NCI-H1417 treated with DMSO at 0.1 percent for 48 hours (cell line): ENCODE measurements at regions not wholly inside any gene's neighbourhood (a gene's known extent, or its start where the extent isn't known, plus 50 kb on each side); places are given as distances from the start of the nearest gene placed in this dataset.
"Not testable (repeated sequence)": the region's sequence is repeated elsewhere in the genome, so short reads cannot be mapped to it uniquely, and the experiment has no call there.

ENCODE experiments used
- DNase-seq: peaks from one replicate; lab custom pipeline; 2025; lab: John Stamatoyannopoulos, UW

DNA sequence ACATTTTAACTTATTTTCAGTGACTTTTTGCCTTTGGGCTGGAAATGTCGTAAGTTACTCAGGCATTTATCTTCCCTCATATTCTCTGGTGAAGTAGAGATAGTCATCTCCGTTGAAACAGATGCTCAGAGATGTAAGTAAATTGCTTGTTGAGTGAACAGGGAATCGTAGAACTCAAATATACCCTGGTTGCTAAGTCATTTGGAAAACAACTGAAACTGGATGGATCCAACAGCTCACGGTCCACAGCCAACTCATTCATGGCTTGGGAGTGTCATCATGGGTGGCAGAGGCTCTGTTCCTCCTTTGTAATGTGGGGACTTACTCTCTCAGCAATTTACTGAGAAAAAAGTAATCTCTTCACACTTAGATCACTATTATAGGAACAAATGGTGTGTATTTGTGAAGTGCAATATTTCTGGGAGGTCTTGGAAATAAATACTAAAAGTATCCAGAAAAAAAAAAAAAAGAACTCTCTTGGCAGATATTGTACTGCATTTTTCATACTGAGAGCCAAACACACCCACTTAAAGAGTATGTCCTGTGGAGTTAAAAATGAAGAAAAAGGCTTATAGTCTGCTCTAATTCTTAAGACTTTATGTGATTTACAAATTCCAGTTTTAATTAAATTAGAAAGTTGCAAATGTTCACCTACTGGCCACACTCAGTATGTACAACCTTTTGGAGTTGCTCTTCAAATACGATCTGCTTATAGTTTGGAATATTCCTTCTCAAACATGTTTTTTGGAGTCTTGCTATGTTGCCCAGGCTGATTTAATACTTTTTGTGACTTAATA, 107.4 kb downstream of the LEPR start:
- DNase-seq: no peak

DNA sequence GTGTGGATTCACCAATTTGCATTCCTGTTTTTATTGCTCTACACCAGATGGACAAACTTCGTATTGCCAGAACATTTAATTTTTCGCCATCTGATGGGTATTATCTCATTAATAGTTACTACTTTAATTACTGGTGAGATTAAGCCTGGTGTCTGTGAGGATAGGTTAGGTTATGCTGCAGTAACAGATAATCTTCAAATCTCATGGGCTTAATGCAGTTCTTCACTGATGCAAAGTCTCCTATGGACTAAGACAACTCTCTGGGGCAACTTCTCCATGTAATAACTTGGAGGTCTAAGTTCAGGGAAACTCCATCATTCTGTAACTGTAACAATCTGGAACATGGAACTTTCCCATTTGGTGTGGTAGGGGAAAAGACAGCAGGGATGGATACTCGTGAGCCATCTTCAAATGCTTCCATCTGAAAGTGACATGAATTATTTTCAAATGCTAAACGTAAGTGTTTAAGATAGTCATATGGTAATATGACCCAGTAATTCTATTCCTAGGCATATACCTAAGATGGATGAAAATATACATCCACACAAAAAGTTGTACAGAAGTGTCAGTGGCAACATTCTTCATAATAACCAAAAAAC, 111.6 kb downstream of the LEPR start:
- DNase-seq: no peak

DNA sequence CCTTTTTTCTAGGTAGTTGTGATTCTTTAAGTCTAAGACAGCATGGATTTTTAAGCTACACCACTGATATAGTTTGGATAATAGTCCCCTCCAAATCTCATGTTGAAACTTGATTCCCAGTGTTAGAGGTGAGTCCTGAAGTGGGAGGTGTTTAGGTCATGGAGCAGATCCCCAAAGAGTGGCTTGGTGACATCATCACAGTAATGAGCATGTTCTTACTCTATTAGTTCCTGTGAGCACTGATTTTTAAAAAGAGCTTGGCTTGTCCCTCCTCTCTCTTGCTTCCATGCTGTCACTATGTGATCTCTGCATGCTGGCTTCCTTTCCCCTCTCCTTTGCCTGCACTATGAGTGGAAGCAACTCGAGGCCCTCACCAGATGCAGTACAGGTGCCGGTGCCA, 115.5 kb downstream of the LEPR start:
- no peak for DNase-seq

DNA sequence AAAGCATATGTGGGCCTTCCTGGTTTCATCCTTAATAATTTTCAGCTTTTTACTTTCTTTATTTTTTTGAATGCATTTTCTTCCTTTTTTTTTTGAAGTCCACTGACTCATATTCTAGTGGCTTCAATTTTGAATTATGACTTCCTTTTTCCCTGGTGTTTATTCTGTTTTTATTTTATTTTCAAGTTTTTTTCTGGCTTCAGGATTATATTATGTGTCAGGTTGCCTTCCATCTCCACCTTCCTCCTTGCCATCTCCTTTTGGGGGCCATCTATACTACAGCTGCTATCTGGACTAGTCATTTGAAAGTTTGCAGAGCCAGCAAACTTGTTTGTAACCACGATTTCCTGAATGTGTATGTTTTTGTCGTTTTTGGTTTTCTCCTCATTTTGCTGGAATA, 117.6 kb downstream of the LEPR start:
- DNase-seq: no peak

DNA sequence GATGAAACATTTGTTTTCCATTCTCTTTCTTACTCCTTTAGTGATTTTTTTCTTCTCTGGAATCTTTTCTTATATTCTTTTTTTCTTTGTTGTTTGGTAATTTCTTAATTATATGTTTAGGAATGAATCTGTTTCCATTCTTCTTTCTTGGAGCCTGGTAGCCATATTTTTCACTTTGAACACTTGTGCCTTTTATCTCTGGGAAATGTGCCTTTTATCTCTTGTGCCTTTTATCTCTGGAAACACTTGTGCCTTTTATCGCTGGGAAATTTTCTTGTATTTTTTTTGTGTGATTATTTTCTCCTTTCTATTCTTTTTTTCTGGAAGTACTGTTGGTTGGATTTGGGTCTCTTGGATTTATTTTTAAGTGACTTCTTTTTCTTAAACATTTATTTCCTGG, 118.2 kb downstream of the LEPR start:
- no peak for DNase-seq

DNA sequence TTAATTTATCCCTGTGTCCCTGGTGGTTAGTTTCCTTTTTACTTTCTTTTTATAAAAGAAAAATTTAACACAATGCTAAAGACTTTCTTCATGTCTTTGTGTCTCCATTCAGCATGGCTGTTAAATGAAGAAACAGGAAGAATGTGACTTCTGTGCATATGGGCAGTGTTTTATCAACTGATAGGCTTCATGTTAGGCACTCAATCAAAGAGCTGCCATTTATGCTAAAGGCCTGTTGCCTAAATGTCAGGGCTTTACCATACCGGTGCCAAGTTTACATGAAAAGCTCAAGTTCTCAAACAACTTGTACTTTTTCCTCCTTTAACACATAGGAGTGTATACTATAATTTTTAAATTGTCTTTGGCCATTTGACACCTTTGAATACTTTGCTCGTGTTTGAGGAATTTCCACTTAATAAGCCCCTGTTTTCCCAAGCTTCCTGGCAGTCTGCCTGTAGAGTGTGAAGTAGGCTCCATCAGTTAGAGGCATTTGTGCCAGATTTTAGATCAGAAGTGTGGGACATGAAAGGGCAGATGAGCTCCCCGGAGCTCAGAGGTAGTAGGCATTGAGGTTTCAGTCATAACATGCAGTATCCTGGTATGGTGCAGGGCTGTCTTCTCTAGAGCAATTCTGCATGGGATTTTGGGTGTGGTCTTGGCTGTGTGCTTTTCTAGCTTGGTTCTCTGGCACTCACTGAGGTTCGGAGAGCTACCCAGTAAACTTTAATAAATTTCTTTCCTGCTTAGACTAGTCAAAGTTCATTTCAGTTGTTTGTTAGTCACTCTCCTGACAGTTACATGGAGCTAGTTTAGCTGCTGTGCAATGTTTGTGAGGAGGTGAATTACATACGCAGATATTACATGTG, 119.0 kb downstream of the LEPR start:
- no peak for DNase-seq

DNA sequence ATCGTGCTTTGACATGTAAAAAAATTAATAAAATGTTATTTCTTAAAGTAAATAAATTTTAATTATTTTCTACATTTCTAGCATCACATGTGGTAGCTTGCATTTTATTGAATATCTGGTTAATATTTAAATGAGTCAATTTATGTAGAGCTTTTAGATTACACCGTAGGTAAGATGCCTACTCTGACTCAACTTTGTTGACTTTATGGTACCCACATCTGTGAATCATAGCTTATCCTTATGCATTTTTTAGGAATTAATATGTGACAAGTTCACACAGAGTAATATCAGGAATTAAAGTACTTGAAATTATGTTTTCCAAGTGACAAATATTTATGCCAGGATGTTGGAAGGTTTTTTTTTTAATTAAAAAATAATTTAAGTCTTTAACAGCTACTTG, 120.7 kb downstream of the LEPR start:
- DNase-seq: no peak

DNA sequence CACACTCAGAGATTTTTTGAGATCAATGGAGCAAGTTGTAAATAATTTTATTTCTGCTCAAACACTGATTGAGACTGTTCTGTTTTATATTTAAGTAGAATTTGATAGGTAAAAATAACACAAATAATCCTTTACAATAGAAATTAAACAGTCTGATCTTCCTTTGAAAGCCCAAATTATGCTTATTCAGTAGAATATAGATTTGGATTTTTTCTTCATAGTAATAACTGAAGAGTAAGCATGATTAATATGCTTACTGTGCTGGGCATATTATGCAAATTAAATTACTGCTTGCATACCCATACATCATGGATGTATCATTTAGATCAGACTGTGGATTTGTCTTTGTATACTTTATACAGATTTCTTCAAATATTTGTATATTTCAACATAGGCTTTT, 121.4 kb downstream of the LEPR start:
- no peak for DNase-seq

DNA sequence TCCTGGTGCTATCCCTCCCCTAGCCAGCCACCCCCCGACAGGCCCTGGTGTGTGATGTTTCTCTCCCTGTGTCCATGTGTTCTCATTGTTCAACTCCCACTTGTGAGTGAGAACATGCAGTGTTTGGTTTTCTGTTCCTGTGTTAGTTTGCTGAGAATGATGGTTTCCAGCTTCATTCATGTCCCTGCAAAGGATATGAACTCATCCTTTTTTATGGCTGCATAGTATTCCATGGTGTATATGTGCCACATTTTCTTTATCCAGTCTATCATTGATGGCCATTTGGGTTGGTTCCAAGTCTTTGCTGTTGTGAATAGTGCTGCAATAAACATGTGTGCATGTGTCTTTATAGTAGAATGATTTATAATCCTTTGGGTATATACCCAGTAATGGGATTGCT, 122.1 kb downstream of the LEPR start:
- not testable (repeated sequence) for DNase-seq

DNA sequence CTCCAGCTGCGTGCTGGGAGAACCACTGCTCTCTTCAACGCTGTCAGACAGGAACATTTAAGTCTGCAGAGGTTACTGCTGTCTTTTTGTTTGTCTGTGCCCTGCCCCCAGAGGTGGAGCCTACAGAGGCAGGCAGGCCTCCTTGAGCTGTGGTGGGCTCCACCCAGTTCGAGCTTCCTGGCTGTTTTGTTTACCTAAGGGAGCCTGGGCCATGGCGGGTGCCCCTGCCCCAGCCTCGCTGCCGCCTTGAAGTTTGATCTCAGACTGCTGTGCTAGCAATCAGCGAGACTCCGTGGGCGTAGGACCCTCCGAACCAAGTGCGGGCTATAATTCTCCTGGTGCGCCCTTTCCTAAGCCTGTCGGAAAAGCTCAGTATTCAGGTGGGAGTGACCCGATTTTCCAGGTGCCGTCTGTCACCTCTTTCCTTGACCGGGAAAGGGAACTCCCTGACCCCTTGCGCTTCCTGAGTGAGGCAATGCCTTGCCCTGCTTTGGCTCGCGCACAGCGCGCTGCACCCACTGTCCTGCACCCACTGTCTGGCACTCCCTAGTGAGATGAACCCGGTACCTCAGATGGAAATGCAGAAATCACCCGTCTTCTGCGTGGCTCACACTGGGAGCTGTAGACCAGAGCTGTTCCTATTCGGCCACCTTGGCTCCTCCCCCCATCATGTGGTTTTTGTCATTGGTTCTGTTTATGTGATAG, 130.0 kb downstream of the LEPR start:
- not testable (repeated sequence) for DNase-seq

DNA sequence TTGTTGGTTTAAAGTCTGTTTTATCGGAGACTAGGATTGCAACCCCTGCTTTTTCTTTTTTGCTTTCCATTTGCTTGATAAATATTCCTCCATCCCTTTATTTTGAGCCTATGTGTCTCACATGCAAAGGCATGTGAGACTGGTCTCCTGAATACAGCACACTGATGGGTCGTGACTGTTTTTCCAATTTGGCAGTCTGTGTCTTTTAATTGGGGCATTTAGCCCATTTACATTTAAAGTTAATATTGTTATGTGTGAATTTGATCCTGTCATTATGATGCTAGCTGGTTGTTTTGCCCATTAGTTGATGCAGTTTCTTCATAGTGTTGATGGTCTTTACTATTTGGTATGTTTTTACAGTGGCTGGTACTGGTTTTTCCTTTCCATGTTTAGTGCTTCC, 132.0 kb downstream of the LEPR start:
- DNase-seq: not testable (repeated sequence)

DNA sequence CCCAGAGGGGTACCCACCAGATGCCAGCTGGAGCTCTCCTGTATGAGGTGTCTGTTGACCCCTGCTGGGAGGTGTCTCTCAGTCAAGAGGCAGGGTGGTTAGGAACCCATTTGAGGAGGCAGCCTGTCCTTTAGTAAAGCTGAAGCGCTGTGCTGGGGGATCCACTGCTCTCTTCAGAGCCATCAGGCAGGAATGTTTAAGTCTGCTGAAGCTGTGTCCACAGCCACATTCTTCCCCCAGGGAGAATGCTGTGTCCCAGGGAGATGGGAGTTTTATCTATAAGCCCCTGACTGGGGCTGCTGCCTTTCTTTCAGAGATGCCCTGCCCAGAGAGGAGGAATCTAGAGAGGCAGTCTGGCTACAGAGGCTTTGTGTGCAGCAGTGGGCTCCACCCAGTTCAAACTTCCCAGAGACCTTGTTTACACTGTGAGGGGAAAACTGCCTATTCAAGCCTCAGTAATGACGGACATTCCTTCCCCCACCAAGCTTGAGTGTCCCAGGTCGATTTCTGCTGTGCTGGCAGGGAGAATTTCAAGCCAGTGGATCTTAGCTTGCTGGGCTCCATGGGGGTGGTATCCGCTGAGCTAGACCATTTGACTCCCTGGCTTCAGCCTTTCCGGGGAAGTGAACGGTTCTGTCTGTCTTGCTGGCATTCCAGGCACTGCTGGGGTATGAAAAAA, 133.8 kb downstream of the LEPR start:
- not testable (repeated sequence) for DNase-seq

DNA sequence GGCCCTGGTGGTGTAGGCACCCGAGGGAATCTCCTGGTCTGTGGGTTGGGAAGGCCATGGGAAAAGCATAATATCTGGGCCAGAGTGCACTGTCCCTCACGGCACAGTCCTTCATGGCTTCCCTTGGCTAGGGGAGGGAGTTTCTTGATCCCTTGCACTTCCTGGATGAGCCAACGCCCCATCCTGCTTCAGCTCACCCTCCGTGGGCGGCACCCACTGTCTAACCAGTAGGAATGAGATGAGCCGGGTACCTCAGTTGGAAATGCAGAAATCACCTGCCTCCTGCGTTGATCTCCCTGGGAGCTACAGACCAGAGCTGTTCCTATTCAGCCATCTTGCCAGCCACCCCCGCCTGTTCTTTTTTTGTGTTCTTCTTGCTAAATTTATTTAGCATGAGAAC, 134.4 kb downstream of the LEPR start:
- DNase-seq: no peak

DNA sequence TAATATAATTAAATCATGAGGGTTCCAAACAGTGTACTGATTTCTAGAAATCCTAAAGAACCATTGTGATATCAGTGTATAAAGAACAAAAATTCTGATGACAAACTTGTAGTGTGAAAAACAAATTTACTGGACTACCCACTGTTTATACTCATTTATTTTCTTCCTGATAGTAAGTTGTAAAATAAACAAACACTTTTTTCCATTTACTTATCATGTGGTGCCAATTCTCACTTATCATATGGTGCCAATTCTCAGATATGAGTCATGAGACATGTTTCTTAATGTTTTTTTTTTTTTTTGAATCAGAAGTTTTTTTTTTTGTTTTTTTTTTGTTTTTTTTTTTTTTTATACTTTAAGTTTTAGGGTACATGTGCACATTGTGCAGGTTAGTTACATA, 137.7 kb downstream of the LEPR start:
- DNase-seq: no peak

DNA sequence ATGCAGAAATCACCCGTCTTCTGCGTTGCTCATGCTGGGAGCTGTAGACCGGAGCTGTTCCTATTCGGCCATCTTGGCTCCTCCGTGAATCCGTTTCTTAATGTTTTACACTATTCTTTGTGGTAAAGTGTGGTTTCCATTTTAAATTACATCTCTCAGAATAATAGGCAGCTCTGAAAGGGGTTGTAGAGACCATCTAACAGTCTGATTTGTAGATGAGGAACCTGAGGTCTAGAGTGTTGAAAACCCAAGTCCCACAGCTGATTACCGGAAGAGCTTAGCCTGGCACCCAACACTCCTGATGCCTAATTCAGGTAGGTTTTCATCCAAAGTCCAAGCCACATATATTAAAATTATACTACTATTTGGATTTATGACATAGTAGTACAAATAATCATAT, 144.0 kb downstream of the LEPR start:
- no peak for DNase-seq

DNA sequence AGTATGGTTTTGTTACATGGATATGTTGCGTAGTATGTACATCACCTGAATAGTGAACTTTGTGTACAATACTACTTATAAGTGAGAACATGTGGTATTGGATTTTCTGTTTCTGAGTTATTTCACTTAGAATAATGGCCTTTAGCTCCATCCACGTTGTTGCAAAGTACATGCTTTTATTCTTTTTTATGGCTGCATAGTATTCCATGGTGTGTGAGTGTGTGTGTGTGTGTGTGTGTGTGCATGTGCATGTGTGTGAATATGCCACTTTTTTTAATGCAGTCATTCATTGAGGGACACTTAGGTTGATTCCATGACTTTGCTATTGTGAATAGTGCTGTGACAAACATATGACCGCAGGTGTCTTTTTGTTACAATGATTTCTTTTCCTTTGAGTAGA, 147.8 kb downstream of the LEPR start:
- DNase-seq: no peak

DNA sequence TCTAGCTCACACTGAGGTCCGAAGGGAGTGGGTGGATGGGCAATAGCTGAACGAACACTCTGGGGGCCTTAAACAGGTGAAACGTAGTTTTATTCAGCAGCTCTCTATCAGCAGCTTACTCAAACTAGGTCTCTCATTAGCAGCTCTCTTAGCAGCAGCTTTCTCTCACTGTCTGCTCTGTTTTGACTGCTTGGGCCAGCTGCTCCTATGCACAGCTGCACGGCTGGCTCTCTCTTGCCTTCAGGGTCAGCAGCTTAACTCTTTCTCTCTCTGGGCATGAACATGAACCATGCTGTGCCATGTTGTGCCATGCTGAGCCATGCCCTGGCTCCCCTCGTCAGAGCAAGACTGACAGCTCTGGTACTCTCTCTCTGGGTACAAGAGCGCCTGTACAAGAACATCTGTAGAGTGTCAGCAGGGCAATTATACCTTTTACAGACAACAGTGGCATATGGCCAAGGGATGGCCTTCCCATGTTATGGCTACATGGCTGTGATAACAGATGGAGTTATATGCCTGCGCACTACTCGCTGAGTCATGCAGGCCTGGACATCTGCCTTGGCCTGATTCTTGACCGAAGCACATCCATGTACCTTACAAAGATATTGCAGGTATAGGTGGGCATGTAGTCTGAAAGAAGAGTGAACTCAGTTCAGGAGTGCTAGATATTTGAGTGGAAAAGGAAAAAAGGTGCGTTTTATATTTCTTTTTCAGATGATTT, 152.4 kb downstream of the LEPR start:
- no peak for DNase-seq

DNA sequence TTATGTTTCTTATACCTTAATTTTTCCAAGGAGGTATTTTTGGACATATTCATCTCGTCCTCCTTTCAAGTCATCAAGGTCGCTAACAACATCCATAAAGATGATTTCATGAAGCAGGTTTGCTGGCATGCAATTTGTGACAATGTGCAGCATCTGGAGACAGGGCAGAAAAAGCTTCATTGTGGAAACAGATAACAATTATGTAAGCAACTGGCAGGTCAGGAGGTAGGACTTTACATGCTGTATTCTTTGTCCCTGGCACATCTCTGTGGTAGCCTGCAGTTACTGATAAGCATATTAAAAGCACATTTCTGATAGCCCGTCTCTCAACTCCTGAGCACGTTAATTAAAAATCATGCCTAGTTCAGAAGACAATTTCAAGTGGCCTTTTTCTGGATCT, 156.8 kb downstream of the LEPR start:
- DNase-seq: no peak

DNA sequence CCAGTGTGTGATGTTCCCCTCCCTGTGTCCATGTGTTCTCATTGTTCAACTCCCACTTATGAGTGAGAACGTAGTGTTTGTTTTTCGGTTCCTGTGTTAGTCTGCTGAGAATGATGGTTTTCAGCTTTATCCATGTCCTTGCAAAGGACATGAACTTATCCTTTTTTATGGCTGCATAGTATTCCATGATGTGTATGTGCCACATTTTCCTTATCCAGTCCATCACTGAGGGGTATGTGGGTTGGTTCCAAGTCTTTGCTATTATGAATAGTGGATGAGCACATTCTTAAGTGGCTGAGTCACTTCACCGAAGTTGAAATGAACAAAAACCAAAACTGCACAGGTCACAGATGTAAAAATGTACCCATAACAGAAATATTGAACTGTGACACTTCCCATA, 157.5 kb downstream of the LEPR start:
- DNase-seq: not testable (repeated sequence)

DNA sequence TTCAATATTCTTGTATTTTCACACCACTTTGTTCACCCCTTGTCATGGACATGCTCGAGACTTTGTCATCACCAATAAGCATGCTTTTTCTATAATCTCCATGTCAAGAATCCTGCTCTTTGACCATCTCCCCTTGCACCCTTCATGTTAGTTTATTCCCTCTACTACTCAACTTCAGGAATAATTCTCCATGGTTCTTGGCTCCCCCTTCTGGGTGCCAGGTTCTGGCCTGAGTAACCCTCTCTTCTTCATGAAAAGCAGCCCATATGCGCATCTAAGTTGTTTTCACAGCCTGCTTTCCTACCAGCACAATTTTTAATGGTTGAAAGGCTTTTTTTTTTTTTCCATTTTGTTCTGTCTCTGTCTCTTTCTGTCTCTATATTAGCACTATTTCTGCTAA, 160.7 kb downstream of the LEPR start:
- no peak for DNase-seq

DNA sequence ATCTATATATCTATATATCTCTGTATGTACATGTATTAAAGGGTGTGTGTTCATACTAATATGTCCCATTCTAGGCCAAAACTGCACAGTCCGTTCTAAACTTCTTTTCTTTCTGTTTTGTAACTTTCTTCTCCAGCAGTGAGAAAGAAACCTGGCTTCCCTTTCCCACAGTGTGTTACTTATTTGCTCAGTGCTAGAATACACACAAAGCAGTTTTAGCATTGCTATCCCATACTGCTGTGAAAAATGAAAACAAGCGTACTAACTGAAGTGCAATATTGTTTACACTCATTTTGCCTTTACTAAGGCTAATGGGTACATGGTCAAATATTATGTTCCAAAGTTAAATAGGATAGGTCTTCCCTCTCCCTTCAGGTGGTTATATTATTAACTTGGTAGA, 163.9 kb downstream of the LEPR start:
- DNase-seq: no peak
